NOMO-1 (cell line): ENCODE measurements at regions not wholly inside any gene's neighbourhood (a gene's known extent, or its start where the extent isn't known, plus 50 kb on each side); places are given as distances from the start of the nearest gene placed in this dataset.
"Not testable (repeated sequence)": the region's sequence is repeated elsewhere in the genome, so short reads cannot be mapped to it uniquely, and the experiment has no call there.

Experiments
- DNase-seq, 2 experiments: peaks; one replicate each; lab custom pipeline; 2025; ENCODE audit not compliant: unreplicated experiment in 2 of 2; lab: John Stamatoyannopoulos, UW

DNA sequence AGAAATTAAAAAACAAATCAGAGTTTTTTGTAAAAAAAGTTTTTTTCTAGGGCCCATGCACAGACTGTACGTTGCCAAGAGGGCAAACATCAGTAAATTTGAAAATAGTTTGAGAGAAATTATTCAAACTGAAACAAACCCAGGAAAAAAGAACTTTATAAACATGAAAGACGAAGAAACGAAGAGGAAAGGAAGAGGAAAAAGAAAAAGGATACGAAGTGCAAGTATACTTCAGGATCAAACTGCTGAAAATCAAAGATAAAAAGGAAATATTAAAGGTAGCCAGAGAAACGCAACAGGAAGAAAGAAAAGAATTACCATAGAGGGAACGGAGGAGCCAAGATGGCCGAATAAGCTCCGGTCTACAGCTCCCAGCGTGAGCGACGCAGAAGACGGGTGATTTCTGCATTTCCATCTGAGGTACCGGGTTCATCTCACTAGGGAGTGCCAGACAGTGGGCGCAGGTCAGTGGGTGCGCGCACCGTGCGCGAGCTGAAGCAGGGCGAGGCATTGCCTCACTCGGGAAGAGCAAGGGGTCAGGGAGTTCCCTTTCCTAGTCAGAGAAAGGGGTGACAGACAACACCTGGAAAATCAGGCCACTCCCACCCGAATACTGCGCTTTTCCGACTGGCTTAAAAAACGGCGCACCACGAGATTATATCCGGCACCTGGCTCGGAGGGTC lies 94.4 kb upstream of the GAS1 start:
- DNase-seq = not testable (repeated sequence)

DNA sequence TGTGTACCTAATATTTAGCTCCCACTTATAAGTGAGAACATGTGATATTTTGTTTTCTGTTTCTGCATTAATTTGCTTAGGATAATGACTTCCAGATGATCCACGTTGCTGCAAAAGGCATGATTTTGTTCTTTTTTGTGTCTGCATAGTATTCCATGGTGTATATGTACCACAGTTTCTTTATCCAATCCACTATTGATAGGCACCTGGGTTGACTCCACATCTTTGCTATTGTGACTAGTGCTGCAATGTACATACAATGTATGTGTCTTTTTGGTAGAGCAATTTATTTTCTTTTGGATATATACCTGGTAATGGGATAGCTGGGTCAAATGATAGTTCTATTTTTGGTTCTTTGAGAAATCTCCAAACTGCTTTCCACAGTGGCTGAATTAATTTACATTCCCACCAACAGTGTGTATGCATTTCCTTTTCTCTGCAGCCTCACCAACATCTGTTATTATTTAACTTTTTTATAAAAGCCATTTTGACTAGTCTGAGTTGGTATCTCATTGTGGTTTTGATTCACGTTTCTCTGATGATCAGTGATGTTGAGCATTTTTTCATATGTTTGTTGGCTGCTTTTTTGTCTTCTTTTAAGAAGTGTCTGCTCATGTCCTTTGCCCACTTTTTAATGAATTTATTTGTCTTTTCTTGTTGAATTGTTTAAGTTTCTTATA lies 102.8 kb upstream of the GAS1 start:
- not testable (repeated sequence) for DNase-seq

DNA sequence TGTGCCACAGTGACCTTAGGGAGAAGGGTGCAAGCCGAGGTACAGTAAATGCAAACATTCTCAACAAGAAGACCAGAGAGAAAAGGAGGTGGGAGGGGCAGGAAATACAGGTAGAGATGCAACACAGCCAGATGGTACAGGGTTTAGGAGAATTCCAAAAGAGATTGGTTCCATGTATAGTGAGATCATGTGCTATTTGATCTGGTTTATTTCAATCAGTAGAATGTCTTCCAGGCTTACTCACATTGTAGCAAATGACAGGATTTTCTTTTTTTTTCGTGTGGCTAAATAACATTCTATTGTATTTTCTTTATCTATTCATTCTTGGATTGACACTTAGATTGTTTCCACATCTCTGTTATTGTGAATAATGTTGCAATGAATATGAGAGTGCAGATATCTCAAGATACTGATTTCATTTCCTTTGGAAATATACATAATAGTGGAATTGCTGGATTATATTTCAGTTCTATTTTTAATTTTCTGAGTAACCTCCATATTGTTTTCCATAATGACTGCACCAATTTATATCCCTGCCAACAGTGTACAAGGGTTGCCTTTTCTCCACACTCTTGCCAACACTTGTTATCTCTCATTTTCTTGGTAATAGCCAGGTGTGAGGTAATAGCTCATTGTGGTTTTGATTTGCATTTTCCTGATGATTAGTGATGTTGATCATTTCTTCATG lies 107.8 kb upstream of the GAS1 start:
- DNase-seq = no peak

DNA sequence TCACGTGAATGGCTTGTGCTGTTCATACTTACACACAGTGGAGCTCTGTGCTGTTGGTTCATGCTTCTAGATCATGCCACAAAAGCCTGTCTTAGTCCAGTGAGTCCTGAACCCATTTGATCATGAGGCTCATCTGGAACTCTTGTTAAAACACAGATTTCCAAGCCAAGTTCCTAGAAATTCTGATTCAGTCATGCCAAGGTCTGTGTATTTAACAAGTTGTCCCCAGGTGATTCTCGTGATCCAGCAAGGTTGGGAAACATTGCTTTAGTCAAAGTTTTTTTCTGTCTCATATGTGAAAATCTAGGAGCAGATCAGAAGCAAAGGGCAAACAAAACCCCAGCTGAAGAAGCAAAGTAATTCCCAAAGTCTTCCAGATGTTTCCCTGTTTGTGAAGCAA lies 112.5 kb upstream of the GAS1 start:
- no peak for DNase-seq

DNA sequence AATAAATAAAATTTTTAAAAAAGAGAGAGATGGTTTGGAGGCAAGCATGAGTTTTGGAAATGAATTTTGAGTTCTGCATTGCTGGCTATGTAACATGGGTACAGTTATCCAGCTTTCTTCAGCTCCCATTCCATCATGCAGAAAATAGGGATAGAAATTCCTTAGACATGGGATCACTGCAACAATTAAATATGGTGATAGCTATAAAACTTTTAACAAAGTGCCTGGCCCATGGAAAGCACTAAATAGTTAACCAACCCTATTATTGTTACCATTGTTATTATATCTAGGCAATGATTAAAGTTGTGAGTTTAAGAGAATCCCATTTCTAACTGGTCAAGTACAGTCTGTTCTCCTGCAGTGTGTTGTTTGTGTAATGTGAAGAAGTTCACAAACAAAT lies 115.4 kb upstream of the GAS1 start:
- DNase-seq = no peak

DNA sequence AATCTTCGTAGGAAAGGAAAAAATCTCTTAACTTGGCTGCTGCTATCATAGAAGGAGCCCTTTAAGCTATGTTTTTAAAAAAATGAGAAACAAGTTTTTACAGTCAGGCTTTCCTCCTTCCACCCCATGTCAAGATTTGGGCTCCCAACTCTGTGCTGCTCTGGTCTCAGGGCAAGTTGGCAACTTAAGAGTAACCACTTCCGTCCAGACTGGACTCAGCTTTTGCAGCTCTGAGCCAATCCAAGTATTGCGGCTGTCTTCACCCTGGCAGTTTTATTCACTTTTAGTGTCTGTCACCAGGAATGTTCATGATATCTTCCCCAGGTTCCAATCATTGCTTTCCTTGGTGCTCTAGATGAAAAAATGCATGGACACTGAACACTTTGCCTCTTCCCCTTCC lies 115.9 kb upstream of the GAS1 start:
- no peak for DNase-seq

DNA sequence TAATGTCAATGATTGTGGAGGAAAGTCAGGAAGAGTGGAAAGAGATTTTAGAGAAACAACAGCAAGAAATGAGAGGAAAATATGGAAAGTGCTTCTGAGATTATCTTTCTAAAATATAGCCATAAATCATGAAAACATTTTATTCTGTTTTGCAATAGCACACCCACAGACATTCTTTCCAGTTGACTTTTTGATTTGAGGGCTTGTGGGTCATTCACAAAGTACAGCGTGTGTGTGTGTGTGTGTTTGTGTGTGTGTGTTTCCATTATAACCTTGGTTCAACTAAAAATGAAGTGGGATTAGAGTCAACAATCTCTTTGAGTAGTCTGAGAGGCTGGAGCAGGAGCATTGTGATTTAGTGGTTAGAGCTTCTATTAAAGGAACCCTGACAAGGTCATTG lies 116.6 kb upstream of the GAS1 start:
- DNase-seq = no peak

DNA sequence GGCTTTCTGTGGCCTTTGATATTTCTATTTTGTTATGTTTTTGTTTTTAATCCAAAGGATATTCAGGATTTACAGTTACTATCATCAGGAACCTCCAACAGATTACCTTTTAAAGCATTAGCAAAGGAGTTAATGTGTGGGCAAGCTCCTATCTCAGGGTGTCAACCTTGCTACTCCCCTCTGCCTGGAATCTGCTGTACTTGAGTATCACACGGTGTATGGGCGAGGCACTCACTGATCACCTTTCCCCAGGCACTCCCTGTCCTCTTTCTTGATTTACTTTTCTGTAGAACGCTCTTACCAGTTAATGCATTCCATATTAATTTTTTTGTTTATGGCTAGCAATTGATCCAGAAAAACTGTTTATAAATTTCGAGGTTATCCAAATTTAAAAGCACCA lies 117.0 kb upstream of the GAS1 start:
- no peak for DNase-seq

DNA sequence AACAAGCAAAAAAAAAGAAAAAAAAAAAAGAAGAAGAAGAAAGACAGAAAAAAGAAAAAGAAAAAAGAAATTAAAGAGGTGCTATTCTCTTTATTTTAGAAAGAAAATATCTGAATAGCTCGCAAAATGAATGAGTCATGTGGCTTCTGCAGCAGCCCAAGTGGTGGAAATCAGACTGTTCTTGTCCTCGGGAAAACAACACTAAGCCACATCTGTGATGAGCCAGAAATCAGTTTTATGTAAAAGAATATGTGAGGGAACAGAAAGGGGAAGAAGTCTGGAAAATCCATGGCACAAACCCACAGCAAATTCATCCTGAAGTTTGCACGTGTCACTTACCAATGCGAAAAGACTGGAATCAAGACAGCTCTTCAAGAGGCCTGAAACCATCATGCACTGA lies 118.7 kb upstream of the GAS1 start:
- DNase-seq = no peak

DNA sequence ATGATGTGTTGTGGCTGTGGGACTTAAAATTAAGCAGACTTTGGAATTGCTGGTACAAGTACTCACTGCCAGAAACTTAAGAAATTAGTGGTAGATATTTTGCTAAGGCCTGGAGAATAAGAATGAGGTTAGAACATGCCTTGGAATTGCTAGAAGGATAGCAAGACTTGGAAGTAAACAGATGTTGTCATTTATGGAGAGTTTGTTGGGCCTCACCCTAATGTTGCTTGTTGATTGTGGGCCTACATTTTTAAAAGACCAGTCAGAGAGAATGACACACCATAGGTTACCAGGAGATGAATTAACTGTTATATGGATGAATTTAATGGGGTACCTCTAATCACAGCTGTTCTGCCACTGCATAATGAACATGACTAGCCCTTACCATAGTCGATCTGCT lies 120.1 kb upstream of the GAS1 start:
- no peak for DNase-seq

DNA sequence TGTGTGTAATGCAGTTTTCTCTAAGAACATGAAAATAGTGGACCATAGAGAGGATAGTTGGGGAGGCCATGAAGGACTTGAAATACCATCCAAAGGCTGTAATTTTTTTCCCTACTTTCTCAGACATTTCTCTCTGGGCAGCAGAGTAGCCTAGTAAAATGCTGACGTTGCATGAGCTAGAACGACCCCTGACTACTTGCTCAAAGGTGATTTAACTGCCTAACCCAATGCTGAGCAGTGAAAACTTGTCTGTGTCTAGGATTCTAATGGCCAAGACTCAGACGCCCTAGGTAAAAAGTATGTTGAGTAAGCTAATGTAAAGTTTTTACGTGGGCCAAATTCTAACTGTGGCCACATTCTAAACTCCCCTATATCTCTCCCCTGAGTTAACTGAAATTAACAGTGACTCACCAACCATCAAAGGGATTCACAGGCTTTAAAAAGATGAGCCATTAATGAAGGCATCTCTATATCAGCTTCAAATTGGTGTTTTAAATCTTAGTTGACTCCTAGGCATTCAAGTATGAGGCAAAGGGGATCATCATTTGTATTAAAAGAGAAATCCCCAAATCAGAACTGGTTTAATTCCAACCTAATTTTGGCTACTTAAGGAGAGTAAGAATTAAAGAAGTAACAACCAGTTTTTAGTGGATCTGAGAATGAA lies 121.0 kb upstream of the GAS1 start:
- no peak for DNase-seq

DNA sequence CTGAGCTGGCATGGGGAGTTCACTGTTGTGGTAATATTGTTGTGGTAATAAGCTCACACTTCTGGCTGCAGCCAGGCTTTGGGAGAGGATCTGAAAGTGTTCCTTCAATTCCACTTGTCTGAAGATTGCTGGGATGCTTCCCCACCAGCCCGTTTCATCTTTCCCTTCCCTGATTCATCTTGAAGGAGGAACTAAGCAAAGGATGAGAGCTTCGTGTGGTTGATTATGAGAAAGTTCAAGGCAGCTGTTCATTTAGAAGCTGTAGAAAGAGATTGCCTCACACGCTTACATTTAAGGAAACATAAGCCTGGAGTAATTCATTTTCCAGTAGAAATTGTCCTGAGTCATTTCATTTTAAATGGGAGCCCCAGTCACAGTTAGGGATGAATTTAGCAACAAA lies 122.4 kb upstream of the GAS1 start:
- no peak for DNase-seq

DNA sequence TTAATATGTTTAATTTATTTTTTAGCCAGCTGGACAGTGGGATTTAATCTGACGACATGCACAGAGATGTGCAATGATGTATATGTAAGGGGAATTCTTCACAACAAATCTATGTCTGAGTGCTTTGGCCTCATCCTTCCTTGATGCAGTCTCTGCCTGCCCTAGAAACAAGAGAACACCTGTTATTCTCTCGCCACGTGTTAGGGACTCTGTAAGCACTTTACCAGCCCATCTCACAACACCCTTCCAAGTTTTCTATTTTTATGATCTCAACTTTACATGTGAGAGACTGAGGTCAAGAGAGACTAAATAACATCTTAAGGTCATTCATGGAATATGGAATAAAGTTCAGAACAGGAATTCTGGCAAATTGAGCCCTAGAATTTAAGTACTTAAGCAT lies 123.0 kb upstream of the GAS1 start:
- DNase-seq = no peak

DNA sequence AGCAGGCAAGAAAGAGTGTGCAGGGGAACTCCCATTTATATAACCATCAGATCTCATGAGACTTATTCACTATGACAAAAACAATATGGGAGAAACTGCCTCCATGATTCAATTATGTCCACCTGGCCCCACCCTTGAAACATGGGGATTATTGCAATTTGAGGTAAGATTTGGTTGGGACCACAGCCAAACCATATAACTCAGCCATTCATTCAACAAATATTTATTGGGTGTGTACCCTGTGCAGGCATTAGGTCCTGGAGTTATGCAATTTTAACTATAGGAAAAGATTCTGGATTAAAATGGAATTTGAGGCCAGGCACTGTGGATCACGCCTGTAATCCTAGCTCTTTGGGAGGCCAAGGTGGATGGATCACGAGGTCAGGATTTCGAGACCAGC lies 124.2 kb upstream of the GAS1 start:
- no peak for DNase-seq

DNA sequence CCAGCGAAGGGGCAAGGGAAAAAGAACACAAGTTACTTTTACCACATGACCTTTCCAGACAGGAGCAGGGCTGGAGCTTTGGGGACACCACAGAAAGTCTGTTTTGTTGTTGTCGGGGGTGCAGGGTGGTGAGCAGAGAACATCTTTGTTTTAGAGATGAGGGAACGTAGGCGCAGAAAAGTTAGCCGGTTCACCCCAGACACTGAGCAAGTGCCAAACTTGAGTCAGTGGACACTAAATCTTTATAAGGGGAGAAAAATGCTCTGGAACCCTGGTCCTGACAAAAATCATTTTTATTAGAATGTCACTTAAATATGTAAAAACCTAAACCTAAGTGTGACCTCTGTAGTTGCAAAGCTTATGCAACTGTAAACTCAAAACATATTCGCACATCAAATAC lies 126.4 kb upstream of the GAS1 start:
- DNase-seq = no peak

DNA sequence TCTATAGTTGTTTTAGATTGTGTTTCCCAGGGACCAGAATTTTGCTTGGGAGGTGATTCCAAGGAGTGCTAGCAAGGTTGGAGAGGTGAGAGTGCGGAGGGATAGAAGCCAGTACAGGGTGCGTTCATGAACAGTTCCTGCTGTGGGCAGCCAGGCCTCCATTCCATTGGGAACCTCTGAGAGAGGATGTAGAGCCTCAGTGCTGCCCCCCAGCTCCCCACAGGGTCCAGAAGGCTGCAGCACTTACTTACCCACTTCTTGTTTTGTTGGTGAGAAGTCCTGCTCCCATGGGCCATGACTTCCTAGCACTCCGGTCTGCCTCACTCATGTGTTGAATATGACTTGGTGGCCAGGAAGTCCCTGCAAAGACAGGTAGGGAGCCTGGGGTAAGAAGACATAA lies 128.2 kb upstream of the GAS1 start:
- no peak for DNase-seq

DNA sequence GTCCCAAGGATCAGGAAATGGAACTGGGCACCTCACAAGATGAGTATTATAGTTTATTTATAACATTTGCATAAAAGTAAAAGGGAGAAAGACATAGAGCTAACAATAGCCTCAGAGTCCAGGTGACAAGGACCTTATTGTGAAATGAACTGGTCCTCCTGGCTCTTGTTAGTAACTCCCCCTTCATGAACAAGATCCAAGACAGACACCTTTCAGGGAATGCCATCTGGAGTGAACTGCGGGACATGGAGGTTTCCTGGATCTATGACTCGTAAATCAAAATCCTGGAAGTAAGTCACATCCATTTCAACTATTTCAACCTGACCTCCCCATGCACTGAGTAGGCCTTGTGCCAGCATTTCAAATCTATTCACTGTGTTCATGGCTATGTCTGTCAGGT lies 129.5 kb upstream of the GAS1 start:
- no peak for DNase-seq

DNA sequence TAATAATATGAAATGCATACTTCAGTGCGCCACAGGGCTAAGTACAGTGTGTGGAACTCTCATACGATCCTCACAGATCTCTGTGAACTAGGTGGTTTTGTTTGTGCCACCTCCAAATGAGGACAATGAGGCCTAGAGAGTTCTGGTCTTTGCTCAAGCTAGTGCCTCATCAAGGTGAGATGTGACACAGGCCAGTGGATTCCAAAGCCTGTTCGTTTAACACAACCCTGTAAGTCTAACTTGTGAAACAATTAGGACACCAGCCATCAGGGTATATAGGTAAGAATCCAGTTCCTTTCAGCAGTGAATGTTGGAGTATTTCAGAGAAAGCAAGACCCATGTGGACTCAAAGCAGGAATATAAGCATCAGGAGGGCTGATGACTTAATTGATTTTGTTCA lies 130.7 kb upstream of the GAS1 start:
- no peak for DNase-seq

DNA sequence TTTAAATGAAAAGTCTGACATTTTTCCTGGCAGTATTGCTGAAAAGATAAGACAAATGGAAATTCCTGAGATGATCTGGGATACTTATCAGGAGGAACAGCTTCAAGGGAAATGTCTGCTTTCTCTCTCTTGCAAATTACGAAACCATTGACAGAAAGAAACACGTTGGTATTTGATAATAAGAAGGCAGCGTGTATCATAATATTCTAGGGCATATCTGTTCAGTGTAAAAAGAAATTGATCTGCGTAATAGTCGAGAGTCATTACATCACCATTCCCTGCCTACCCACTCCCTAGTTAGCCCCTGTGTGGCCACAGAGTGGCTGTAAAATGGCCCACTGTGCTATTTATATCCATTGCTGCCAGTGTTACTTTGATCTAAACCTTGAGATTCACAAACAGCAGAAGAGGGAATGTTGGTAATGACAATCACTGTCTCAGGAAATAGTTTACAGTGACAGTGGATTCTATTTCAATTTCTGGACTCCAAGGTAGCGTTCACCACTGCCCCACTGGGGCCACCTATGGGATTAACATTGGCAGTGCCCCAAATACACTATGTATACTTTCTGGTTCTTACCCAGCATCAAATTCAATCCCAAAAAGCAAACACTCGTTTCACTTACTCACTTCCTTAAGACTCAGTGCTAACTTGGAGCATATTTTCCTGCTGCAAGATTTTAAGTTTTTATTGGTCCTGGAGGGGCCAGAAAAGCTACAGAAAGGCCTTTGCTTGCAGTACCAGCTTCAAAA lies 133.4 kb upstream of the GAS1 start:
- DNase-seq = no peak

DNA sequence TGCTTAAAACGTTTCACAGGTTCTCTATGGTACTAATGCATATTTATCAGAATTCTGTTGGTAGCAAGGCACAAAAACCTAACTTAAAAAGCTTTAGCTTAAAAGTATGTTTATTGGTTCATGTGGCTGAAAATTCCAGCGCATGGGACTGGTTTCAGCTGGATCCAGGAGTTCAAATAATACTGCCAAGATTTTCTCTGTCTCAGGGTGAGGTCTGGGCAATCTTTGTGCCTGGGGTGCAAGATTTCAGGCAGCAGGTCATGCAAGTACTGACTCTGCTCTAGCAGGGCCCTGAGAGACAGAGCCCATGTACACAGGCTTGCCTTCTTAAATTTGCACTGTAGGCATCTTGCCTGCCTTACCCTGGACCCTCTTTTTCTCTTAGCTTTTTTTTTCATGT lies 134.2 kb upstream of the GAS1 start:
- no peak for DNase-seq

DNA sequence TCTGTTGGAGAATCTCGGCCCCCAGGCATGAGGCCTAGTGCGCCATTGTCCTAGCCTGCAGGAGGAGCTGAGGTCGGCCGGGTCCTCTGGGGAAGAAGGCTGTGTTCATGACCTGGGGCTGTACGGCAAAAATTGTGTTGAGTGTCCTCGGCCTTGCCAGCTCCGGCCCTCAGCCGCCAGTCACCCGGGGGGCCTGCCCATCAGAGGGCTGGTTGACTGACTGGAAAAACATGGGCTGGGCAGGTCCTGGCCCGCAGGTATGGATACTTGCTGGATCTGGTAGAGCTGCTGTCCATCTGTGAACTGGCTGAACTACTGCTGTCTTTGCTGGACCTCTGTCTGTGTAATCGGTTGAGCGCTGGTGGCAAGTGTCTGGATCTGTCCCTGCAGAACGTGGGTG lies 136.7 kb upstream of the GAS1 start:
- DNase-seq = no peak
